GM19455 (cell line): ENCODE measurements at regions not wholly inside any gene's neighbourhood (a gene's known extent, or its start where the extent isn't known, plus 50 kb on each side); places are given as distances from the start of the nearest gene placed in this dataset.

ENCODE experiments used
- ATAC-seq: cut with Tn5 transposase; IDR thresholded peaks from one replicate; pipeline ENCODE4 v1.9.1; 2021; ENCODE audit not compliant: unreplicated experiment

DNA sequence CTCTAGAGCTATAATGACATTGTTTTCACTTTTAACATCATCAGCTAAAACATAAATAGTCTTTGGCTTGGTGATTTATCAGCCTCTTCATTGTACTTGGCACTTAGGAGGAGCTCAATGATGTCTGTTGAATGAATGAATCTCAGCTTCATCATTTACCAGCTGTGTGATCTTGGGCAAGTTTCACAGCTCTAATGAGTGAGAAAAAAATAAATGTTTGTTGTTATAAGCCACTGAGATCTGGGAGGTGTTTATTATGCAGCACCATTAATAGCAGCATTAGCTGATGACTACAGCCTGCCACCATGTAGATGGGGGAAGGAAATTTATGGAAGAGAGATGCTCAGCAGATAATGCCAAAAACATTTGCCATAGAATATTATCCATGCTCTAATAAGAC, 63.6 kb upstream of the C1QTNF7 start:
- no peak for ATAC-seq

- no peak for ATAC-seq
Observed at GRCh38 chr4:15365641-15366040, 62.2 kb upstream of the C1QTNF7 start.

GRCh38 chr4:15366721-15367120, 61.1 kb upstream of the C1QTNF7 start:
- no peak for ATAC-seq

GRCh38 chr4:15368856-15369255, 59.0 kb upstream of the C1QTNF7 start:
- no peak for ATAC-seq

GRCh38 chr4:15370296-15370695, 57.5 kb upstream of the C1QTNF7 start:
- no peak for ATAC-seq

DNA sequence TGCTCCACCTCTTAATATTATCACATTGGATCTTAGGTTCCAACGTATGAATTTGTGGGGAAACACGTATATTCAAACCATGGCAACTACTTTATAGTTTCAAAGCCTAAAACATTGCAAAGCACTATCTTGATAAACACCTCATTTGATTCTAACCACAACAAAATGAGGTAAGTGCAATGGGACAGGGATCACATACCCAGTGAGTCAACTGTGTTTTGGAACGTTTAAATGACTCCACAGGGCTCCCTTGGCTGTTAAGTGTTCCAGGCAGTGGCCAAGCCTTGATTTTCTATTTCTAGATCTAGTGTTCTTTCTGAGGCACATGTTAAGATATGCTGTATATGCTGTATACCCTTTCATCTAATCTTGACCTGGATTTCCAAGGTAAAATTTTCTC, 54.5 kb upstream of the C1QTNF7 start:
- no peak for ATAC-seq

DNA sequence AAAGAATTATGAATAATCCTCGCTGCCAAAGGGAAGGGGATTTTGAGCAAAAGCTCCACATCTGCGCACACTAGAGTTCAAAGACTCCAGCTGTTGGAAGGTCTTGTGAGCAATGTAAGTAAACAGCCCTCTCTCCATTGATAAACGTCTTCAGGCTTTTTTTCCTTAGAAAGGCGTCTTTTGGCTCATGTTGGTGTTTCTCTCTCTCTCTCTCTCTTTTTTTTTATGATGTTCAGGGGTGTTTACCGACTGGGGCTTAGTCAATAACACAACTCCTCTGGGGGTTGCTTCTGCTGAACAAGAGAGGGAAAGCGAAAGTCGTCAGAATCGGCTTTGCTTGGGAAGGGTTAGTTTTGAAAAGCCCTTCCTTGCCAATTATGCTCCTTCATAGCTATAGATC, 53.2 kb upstream of the C1QTNF7 start:
- ATAC-seq, result no peak

DNA sequence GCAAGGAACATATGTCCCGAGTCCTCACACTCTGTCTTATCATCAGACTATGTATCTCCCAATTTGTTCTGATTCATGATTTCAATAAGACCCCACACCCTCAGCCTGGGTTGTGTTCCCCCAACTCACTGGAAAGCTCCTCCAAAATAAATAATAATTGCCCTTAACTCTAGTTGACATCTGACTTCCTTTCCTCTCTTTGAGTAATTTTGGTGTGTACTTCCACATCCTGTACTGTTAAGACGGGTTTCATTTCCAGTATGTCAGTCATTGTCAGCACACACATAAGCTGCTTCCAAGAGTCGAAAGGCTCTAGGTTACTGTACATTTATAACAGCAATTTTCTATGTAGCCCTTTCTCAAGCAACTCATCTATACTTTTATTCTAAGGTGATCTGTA, 52.2 kb upstream of the C1QTNF7 start:
- no peak for ATAC-seq

DNA sequence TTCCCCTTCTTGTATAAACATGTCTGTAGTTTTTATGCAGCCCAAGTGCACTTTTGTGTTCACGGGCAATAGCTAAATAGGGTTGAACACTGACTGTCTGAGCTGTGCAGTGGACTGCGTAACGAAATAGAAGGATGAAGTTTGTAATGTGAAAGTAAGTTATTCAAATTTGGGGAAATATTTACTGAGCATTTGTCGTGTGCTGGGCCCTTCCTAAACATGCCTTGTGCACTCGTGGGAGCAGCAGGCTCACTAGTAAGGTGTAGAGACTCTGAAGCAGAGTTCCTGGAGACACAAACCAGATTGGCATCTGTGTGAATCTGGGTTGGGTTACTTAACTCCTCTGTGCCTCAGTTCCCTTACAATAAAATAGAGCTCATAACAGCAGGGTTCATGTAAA, 51.7 kb upstream of the C1QTNF7 start:
- ATAC-seq, result no peak

GRCh38 chr4:15376594-15376993, 51.2 kb upstream of the C1QTNF7 start:
- no peak for ATAC-seq
